ENCODE measurements at regions not wholly inside any gene's neighbourhood (a gene's known extent, or its start where the extent isn't known, plus 50 kb on each side); places are given as distances from the start of the nearest gene placed in this dataset.
"Not testable (repeated sequence)": the region's sequence is repeated elsewhere in the genome, so short reads cannot be mapped to it uniquely, and the experiment has no call there.

GRCh38 chr5:110880413-110880812, 141.6 kb downstream of the SLC25A46 start:
- peaks cover 2% of the 10 kb centered on the region for H3K27me3 Mint-ChIP-seq (ENCODE audit: low read depth)
- TF ChIP-seq CTCF (IDR thresholded peaks at IDR 0.05; ENCODE audit: unreplicated experiment): no peak
- no peak for DNase-seq (ENCODE audit: low spot score in 2 of 2, unreplicated experiment in 2 of 2)
- H3K4me3 Mint-ChIP-seq: no peak overlapping the region
- no peaks in the 10 kb centered on the region for H3K36me3 Mint-ChIP-seq
- no peaks in the 10 kb centered on the region for H3K4me1 Mint-ChIP-seq
- H3K27ac Mint-ChIP-seq: no peak overlapping the region
- H3K9me3 Mint-ChIP-seq: peaks cover 20% of the 10 kb centered on the region

- H3K27ac Mint-ChIP-seq: no peak overlapping the region
- H3K36me3 Mint-ChIP-seq: no peaks in the 10 kb centered on the region
- no peak for DNase-seq (ENCODE audit: low spot score in 2 of 2, unreplicated experiment in 2 of 2)
- no peak overlapping the region for H3K4me3 Mint-ChIP-seq
- peaks cover 37% of the 10 kb centered on the region for H3K9me3 Mint-ChIP-seq
- no peak for TF ChIP-seq CTCF (IDR thresholded peaks at IDR 0.05; ENCODE audit: unreplicated experiment)
- no peaks in the 10 kb centered on the region for H3K4me1 Mint-ChIP-seq
- no peaks in the 10 kb centered on the region for H3K27me3 Mint-ChIP-seq (ENCODE audit: low read depth)
These were observed 145.2 kb downstream of the SLC25A46 start for GRCh38 chr5:110884005-110884404.

GRCh38 chr5:110887170-110887569, 148.4 kb downstream of the SLC25A46 start:
- not testable (repeated sequence) for H3K27ac Mint-ChIP-seq; H3K27me3 Mint-ChIP-seq (ENCODE audit: low read depth); H3K4me1 Mint-ChIP-seq; H3K36me3 Mint-ChIP-seq; DNase-seq (ENCODE audit: low spot score in 2 of 2, unreplicated experiment in 2 of 2); H3K4me3 Mint-ChIP-seq
- H3K9me3 Mint-ChIP-seq: peaks cover 65% of the 10 kb centered on the region

GRCh38 chr5:110893854-110894483, 155.2 kb downstream of the SLC25A46 start:
- peaks cover 28% of the 10 kb centered on the region for H3K9me3 Mint-ChIP-seq
- not testable (repeated sequence) for H3K4me3 Mint-ChIP-seq; H3K4me1 Mint-ChIP-seq; H3K27ac Mint-ChIP-seq; DNase-seq (ENCODE audit: low spot score in 2 of 2, unreplicated experiment in 2 of 2); H3K27me3 Mint-ChIP-seq (ENCODE audit: low read depth); H3K36me3 Mint-ChIP-seq

GRCh38 chr5:110894805-110895204, 156.0 kb downstream of the SLC25A46 start:
- TF ChIP-seq CTCF (IDR thresholded peaks at IDR 0.05; ENCODE audit: unreplicated experiment): no peak
- Mint-ChIP-seq H3K9me3 (peaks cover 19% of the 10 kb centered on the region), H3K36me3 (no peaks in the 10 kb centered on the region), H3K27ac (no peak overlapping the region), H3K27me3 (ENCODE audit: low read depth) (no peaks in the 10 kb centered on the region), H3K4me3 (no peak overlapping the region), H3K4me1 (no peaks in the 10 kb centered on the region)
- no peak for DNase-seq (ENCODE audit: low spot score in 2 of 2, unreplicated experiment in 2 of 2)

GRCh38 chr5:110896901-110897300, 158.1 kb downstream of the SLC25A46 start:
- H3K36me3 Mint-ChIP-seq: no peaks in the 10 kb centered on the region
- no peak for DNase-seq (ENCODE audit: low spot score in 2 of 2, unreplicated experiment in 2 of 2)
- no peak overlapping the region for H3K4me3 Mint-ChIP-seq
- no peaks in the 10 kb centered on the region for H3K27me3 Mint-ChIP-seq (ENCODE audit: low read depth)
- no peak overlapping the region for H3K27ac Mint-ChIP-seq
- no peaks in the 10 kb centered on the region for H3K9me3 Mint-ChIP-seq
- TF ChIP-seq CTCF (IDR thresholded peaks at IDR 0.05; ENCODE audit: unreplicated experiment): no peak
- H3K4me1 Mint-ChIP-seq: no peaks in the 10 kb centered on the region

Measured in mesothelial cell of epicardium (in vitro differentiated cells).